Stimulated activated CD8-positive, alpha-beta memory T cell treated with anti-CD3 and anti-CD28 coated beads, Interleukin-15, amount 100 ng/mL, for 1 hour (primary cell): ENCODE measurements at regions not wholly inside any gene's neighbourhood (a gene's known extent, or its start where the extent isn't known, plus 50 kb on each side); places are given as distances from the start of the nearest gene placed in this dataset.
"Not testable (repeated sequence)": the region's sequence is repeated elsewhere in the genome, so short reads cannot be mapped to it uniquely, and the experiment has no call there.

ENCODE experiments used
- DNase-seq: peaks from one replicate; pipeline ENCODE4 v3.0.0-alpha.2; 2020; ENCODE audit warnings: low read depth

DNA sequence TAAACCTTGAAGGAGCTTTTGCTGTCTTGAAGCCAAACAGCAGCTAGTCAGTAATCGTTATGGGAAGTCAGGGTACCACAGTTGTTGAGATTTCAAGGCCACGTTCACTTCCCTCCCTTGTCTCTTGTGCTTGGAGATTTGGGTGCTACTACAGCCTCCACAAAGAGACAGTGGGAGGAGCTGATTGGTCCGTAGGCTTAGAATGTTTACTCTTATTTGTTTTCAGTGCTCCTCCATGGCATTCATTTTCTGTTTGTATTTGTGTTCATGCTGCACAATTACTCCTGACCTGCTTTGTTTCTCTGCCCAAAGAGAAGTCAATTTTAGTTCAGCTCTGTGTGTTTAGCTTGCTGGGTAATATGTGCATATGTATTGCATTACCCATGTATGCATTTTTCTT is 147.7 kb downstream of the PRL start:
- DNase-seq: no peak

DNA sequence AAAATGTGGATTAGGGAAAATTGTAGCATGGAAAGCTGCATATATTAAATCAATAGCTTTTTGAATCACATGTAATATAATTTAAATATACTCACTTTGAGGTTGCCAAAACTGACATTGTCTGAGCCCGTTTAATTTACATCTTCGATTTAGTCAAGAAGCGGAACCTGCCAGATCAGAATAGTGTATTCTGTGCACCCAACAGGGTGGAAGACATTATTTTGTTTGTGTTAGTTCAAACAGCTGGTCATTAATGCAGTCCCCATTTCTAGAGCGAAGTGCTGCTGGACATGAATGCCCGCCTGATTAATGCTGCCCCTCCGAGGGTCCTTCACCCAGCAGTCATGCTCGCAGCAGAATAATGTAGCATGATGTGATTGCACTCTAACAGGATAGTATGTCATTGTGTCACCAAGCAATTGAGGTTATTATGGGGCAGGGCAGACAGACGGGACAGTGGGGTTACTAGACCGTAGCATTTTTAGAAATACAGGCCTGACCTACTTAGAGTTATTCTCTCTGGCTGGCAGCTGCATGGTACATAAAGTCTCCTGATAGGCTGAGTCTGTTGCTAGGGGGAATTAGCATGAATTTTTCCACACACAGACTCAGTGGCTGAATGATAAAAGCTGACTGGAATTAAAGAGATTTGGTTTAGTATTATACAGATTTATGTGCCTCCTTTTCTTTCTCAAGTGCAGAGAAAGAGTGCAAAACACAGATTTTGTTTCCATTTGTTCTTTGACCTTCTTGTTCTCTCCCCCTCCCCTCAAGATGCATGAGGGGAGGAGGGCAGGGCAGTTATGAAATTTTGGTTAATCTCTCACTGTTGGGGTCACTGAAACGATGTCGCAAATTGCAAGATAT is 147.1 kb downstream of the PRL start:
- no peak for DNase-seq

DNA sequence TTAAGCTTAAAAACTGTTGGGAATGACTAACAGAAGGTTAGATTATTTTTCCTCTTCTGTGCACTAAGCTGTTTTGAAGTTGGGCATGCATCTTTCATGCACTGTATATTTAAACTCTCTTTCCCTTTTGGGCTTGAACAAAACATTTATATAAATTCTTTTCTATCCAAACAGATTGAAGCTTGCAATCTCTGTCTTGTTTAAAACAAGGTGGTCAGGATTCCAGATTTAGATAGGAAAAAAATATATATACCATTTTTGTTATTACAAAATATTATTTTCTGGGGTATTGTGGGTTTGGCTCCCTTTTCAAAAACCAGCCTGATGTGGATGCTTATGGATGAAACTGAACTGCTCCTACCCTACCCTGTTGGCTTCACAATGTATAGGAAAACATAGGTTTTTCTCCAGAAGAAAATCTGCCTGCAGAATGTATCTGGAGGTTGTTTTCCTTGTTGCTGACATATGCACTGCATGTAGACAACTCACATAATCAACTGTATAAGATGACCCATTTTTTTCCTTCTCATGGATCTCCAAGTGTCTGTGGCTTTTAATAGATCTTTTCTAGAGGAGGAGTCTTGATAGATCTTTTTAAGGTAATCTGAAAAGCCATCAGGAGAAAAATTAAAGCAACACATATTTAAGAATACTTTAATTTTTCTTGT is 146.3 kb downstream of the PRL start:
- DNase-seq: no peak

DNA sequence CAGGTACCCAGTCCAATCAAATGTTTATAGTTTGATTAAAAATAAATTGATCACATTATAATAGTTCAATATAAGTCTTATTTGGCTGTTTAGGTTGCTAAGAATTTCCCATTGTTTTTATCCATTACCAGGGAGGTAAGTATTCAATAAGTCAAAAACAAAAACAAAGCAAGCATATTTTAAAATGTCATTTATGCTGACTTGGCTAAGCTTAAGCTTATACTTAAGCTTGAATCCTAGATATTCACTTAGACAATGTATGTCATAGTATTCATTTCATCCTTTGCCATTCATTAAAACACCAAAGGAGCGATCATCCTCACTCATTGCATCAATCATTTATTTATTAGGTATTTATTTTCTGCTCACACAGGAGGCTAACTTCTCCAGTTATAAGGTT is 144.9 kb downstream of the PRL start:
- no peak for DNase-seq

DNA sequence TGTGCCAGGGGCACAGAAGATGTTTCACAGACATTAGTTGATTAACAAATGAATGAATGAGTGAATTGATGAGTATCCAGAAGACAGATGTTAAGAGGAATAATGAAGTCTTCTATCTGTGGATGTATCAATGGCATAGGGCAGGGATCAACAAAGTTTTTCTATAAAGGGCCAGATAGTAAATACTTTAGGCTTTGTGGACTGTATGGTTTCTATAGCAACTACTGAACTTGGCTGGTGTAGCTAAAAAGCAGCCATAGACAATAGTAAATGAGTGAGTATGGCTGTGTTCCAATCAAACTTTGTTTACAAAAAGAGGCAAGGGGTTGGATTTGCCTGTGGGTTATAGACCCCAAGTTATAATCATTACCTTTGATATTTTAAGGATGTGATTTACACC is 144.0 kb downstream of the PRL start:
- DNase-seq: no peak

DNA sequence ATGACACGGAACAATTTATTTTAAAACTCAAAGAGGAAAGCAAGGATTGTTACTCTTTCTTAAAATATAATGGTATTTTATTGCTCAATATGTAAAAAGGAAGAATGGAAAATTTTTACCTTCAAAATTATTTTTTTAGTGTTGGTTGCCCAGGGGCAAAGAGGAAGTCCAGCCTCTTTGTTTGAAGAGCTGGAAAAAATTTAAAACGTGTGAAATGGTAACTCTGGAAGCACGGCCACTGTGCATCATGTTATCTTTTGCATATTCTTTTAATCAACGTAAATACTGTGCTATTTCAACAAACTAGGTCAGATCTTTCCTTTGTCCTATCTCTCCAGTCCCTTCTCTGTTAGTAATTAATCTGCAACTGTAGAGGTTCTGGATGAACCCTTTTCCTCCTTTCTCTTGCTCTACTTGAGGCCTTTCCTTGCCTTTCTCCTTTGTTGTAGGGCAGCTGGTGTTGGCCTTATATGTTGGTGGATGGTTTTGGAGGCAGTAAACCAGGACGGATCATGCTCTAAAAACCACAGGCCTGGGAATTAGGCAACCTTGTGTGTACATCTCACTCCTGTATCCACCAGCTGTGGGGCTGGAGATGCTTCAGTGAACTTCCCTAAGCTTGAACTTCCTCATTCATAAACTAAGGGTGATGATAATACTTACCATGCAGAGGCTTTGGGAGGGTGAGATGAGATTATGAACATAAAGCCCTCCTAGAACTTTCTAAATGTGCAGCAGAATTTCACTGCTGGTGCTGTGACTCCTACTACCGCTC is 143.3 kb downstream of the PRL start:
- no peak for DNase-seq

DNA sequence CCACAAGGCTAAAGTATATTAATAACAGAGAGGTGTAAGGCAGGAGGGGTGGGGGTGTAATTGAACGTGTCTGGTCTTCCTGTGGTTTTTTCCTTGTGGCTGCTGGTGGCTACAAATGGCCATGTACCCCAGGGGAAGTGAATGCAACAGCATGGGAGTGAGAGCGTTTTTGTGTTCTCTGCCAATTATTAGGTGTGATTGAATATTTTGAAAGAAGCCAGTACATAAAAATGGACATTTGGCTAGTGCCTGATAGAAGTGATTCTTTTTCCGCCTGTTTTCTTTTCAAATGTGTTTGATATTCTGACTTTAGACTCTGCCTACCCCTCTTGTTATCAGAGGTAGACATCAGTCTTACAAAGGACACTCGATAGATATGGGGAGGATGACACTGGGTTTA is 141.3 kb downstream of the PRL start:
- DNase-seq: no peak

DNA sequence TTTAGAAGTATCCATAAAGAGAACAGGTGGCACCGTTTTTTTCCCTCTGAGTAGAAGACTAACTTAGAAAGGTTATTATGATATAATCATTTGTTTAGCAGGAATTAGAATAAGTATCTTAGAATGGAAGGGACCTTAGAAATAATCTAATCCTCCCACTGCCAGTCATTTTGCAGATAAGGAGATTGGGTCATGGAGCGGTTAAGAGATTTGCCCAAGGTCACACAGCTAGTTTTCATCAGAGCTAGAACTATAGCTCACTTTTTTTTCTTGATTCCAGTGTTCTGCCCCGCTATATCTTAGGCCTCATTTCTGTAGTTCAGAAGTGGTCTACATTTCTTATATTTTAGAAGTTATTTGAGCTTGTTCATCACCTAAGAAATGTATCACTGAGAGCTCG is 139.6 kb downstream of the PRL start:
- DNase-seq: no peak

DNA sequence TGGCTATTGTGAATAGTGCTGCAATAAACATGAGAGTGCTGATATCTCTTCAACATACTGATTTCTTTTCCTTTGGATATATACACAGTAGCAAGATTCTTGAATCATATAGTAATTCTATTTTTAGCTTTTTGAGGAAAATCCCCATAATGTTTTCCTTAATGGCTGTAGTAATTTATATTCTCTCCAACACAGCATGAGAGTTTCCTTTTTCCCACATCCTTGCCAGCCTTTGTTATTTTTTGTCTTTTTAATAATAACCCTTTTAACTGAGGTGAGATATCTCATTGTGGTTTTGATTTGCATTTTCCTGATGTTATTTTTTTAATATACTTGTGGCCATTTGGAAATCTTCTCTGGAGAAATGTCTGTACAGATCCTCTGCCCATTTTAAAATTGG is 132.6 kb downstream of the PRL start:
- DNase-seq: no peak

DNA sequence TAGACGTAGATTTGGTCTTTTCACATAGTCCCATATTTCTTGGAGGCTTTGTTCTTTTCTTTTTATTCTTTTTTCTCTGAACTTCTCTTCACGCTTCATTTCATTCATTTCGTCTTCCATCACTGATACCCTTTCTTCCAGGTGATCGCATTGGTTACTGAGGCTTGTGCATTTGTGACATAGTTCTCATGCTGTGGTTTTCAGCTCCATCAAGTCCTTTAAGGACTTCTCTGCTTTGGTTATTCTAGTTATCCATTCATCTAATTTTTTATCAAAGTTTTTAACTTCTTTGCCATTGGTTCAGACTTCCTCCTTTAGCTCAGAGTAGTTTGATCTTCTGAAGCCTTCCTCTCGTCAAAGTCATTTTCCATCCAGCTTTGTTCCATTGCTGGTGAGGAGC is 125.8 kb downstream of the PRL start:
- not testable (repeated sequence) for DNase-seq

DNA sequence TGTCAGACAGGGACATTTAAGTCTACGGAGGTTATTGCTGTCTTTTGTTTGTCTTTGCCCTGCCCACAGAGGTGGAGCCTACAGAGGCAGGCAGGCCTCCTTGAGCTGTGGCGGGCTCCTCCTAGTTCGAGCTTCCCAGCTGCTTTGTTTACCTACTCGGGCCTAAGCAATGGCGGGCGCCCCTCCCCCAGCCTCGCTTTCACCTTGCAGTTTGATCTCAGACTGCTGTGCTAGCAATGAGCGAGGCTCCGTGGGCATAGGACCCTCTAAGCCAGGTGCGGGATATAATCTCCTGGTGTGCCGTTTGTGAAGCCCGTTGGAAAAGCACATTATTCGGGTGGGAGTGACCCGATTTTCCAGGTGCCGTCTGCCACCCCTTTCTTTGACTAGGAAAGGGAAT is 125.0 kb downstream of the PRL start:
- DNase-seq: not testable (repeated sequence)

DNA sequence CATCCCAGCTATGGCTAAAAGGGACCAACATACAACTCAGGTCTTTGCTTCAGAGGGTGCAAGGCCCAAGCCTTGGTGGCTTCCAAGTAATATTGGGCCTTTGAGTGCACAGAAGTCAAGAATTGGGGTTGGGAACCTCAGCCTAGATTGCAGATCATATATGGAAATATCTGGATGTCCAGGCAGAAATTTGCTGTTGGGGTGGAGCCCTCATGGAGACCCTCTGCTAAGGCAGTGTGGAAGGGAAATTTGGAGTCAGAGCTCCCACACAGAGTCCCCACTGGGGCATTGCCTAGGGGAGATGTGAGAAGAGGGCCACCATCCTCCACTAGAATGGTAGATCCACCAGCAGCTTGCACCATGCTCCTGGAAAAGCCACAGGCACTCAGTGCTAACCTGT is 123.5 kb downstream of the PRL start:
- DNase-seq: no peak

DNA sequence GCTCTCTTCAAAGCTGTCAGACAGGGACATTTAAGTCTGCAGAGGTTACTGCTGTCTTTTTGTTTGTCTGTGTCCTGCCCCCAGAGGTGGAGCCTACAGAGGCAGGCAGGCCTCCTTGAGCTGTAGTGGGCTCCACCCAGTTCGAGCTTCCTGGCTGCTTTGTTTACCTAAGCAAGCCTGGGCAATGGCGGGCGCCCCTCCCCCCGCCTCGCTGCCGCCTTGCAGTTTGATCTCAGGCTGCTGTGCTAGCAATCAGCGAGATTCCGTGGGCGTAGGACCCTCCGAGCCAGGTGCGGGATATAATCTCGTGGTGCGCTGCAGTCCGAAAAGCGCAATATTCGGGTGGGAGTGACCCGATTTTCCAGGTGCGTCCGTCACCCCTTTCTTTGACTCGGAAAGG is 116.6 kb downstream of the PRL start:
- not testable (repeated sequence) for DNase-seq

DNA sequence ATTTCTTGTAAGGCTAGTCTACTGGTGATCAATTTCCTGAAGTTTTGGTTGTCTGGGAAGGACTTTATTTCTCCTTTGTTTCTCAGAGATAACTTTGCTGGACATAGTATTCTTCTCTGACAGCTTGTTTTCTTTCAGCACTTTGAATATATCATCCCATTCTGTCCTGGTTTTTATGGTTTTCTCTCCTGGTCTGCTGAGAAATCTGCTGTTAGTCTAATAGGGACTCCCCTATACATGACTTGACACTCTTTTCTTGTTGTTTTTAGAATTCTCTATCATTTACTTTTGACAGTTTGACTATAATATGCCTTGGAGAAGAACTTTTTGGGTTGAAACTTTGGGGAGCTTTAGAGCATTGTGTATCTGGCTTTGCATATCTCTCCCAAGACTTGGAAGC is 112.5 kb downstream of the PRL start:
- no peak for DNase-seq

DNA sequence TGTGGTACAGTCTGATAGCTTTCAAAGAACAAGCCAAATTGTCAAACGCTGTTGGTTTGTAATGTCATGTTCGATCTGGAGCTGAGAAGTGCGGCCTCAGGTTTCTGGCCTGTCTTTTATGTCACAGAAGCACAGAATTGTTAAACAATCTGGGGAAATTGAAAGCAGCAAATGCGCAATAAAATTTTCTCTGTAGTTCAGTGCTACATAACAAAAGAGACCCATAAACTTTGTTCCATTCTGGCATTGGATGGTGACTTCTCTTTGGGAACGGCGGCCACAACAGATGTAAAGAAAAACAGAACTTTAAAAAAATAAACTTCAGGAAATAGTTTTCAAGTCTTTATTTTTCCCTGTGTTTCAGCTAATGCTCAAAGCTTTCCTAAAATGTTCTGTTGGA is 106.9 kb downstream of the PRL start:
- no peak for DNase-seq

DNA sequence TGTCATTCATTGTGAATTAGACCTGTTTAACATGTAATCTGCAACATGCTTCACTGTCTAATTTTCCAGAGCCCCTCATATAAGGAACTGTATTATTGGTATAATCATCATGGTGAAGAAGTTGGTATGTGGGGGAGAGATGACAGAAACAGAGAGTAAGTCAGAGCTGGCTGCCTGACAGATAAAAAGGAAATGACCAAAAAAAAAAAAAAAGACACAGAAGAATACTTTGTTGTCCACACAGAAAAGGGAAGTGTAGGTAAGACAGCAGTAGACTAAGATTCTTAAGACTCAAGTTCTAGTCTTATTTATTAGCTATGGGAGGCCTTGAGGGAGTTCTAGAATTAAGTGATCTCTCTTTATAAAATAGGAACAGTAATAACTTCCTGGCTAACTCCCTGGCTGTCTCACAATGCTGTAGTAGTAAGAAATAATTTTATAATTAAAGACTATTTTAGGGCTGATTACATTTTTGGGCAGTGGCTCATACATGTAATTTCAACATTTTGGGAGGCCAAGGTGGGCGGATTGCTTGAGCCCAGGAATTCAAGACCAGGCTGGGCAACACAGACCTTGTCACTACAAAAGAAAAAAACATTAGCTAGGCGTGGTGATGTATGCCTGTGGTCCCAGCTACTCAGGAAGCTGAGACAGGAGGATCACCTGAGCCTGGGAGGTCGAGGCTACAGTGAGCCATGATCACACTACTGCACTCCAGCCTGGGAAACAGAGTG is 102.5 kb downstream of the PRL start:
- no peak for DNase-seq

DNA sequence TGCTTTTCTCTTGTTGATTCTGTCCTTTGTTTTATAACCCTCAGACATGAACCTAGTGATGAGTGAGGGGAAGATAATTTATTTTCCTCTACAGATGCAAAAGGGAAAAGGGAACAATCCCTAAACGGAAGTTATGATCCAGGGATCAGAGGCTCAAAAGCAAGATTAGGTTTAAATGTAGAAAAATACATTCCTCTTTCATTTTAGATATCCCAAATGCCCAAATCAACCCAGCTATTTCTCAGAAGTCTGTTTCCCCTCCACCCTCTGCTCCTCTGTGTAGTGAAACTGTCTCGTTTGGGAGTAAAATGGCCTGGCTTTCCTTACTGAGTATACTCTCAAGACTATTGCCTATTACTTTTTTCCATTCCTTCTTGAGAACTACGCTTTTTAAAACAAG is 97.1 kb downstream of the PRL start:
- no peak for DNase-seq

DNA sequence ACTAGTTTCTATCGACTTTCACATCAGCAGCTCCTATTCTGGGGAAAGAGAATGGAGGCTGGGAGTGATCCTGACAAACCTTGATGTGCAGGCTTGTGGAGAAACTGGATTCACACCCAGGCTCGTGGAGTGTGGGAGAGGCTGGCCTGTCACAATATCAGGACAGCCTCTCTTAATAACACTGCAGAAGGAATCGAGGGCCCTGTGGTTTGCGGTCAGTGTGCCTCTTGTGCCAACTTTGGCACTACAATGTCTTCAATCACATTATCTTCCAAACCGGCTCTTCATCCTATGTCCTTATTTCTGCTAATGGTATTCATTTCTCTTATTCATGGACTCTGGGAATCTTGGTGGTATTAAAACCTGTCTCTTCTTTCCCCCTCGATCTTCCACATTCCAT is 92.7 kb downstream of the PRL start:
- no peak for DNase-seq

DNA sequence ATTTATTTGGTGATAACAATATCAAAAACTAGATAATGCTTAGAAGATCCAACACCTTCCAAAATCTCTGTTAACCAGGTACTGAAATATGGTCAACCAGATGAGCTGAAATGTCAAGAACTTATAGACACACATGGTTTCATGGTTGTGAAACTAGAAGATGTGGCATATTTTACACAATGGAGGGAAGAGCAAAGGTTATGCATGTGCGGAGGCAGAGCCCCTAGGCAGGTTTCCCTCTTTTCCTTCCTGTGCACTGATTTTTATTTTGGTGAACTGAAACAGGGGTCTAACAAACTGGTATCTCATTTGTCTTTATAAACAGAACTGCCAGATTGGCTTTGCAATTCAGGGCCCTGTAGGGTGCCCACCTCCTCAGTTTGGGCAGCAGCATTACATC is 91.6 kb downstream of the PRL start:
- no peak for DNase-seq

DNA sequence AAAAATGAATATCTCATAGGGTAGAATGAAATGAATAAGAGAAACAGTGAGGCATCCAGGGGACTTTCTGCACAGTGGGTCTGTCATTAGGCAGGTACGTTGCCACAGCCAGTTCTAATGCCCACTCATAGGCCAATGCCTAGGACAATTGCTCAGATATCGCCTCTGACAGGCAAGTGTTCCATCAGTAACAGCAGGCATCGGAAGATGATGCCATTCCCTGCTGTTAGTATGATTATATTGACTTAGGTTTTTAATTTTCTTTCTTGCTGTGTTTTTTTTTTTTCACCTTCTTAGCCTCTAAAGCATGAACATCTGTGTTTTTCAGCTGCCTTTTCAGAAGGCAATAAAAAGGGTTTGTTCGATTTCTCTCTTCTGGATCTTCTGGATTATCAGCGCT is 90.7 kb downstream of the PRL start:
- no peak for DNase-seq

DNA sequence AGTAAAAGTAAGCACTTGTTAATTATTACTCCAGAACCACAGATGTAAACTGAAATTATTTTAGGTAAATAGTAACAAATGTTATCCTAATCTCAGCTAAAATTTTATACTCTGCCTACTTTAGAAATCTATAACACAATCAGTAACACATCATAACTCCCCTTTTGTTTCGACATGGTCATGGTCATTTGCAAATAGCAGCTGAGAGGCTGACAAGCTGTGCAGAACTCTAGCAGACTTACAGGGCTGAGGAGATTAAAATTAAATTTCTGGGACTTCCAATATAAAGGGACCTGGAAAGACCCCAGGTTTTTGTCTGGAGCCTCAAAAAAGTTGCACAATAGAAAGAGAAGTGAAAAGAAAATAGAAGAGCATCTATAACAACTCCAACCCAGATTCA is 88.8 kb downstream of the PRL start:
- DNase-seq: no peak

DNA sequence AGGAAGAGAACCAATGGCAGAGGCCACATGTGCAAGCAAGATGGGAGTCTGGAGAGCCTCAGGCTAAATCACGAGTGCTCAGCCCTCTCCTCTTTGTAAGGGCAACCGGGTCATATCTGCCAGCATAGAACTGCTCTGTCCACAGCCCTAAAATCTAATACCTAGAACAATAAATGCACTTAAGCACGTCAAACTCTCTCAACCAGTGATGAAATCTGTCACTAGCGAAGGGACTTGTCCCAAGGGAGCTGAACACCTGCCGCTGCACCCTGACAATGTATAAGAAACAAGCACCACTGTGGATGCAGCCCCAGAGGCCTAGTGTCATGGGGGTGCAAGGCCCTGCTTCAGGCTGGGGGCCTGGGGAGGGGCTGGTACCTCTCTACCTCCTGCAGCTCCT is 82.5 kb downstream of the PRL start:
- DNase-seq: no peak
